GM19351 (cell line): ENCODE measurements at regions not wholly inside any gene's neighbourhood (a gene's known extent, or its start where the extent isn't known, plus 50 kb on each side); places are given as distances from the start of the nearest gene placed in this dataset.

ENCODE experiments used
- ATAC-seq: cut with Tn5 transposase; IDR thresholded peaks from one replicate; pipeline ENCODE4 v1.9.1; 2021; ENCODE audit warnings: mild to moderate bottlenecking, moderate library complexity; ENCODE audit not compliant: unreplicated experiment

GRCh38 chr2:45153121-45153520 lies 143.9 kb upstream of the SIX2 start:
- no peak for ATAC-seq

GRCh38 chr2:45152691-45153090 lies 143.4 kb upstream of the SIX2 start:
- no peak for ATAC-seq

- ATAC-seq = no peak
These were observed 136.0 kb upstream of the SIX2 start for GRCh38 chr2:45145073-45145899.

- peak; percentile 80 for ATAC-seq
These were observed 132.9 kb upstream of the SIX2 start for GRCh38 chr2:45141883-45142866.

- ATAC-seq = no peak
These were observed 131.4 kb upstream of the SIX2 start for GRCh38 chr2:45140675-45141074.

GRCh38 chr2:45138904-45139303 lies 129.7 kb upstream of the SIX2 start:
- no peak for ATAC-seq

- no peak for ATAC-seq
These were observed 128.9 kb upstream of the SIX2 start for GRCh38 chr2:45137966-45138695.

GRCh38 chr2:45134726-45135125 lies 125.5 kb upstream of the SIX2 start:
- no peak for ATAC-seq

- ATAC-seq = no peak
These were observed 124.8 kb upstream of the SIX2 start for GRCh38 chr2:45134014-45134413.

GRCh38 chr2:45132551-45132950 lies 123.3 kb upstream of the SIX2 start:
- peak; percentile 71 for ATAC-seq

- no peak for ATAC-seq
These were observed 122.3 kb upstream of the SIX2 start for GRCh38 chr2:45131587-45131986.

- no peak for ATAC-seq
These were observed 121.5 kb upstream of the SIX2 start for GRCh38 chr2:45130736-45131135.

GRCh38 chr2:45128580-45128997 lies 119.3 kb upstream of the SIX2 start:
- ATAC-seq = no peak

- no peak for ATAC-seq
These were observed 118.6 kb upstream of the SIX2 start for GRCh38 chr2:45127891-45128290.

- no peak for ATAC-seq
These were observed 118.1 kb upstream of the SIX2 start for GRCh38 chr2:45127321-45127720.

GRCh38 chr2:45125232-45125631 lies 116.0 kb upstream of the SIX2 start:
- no peak for ATAC-seq

- ATAC-seq = no peak
These were observed 115.2 kb upstream of the SIX2 start for GRCh38 chr2:45124456-45124855.

GRCh38 chr2:45123521-45124191 lies 114.4 kb upstream of the SIX2 start:
- ATAC-seq = no peak

GRCh38 chr2:45123065-45123464 lies 113.8 kb upstream of the SIX2 start:
- ATAC-seq = no peak

- no peak for ATAC-seq
These were observed 112.1 kb upstream of the SIX2 start for GRCh38 chr2:45121236-45121927.
